Hepatocyte (in vitro differentiated cells): ENCODE measurements at regions not wholly inside any gene's neighbourhood (a gene's known extent, or its start where the extent isn't known, plus 50 kb on each side); places are given as distances from the start of the nearest gene placed in this dataset.

Experiments used
- DNase-seq: peaks from one replicate; pipeline ENCODE4 v3.0.0-alpha.2; 2016; ENCODE audit warnings: low spot score
- H2AFZ ChIP-seq: fragments of 200-600 bp; sonication (generic); 2 replicates; pipeline ENCODE4 v1.6.0; 2016; ENCODE audit warnings: antibody characterized with exemption, mild to moderate bottlenecking
- H3K27ac ChIP-seq: fragments of 200-600 bp; sonication (generic); 2 replicates; pipeline ENCODE4 v1.5.1; 2016; ENCODE audit warnings: mild to moderate bottlenecking
- H3K27me3 ChIP-seq: fragments of 200-600 bp; sonication (generic); 2 replicates; pipeline ENCODE4 v1.6.1; 2016
- H3K36me3 ChIP-seq: fragments of 200-600 bp; sonication (generic); replicated peaks from 2 replicates; pipeline ENCODE4 v1.5.1; 2016; ENCODE audit warnings: low read depth; ENCODE audit not compliant: insufficient read depth
- H3K4me1 ChIP-seq: fragments of 200-600 bp; sonication (generic); 2 replicates; pipeline ENCODE4 v1.5.1; 2016; ENCODE audit warnings: mild to moderate bottlenecking, moderate library complexity; ENCODE audit not compliant: insufficient read depth
- H3K4me2 ChIP-seq: fragments of 200-600 bp; sonication (generic); 2 replicates; pipeline ENCODE4 v1.6.0; 2016
- H3K4me3 ChIP-seq: fragments of 200-600 bp; sonication (generic); 2 replicates; pipeline ENCODE4 v1.5.1; 2016; ENCODE audit warnings: mild to moderate bottlenecking
- H3K79me2 ChIP-seq: fragments of 200-600 bp; sonication (generic); 2 replicates; pipeline ENCODE4 v1.6.0; 2017; ENCODE audit warnings: mild to moderate bottlenecking
- H3K9me2 ChIP-seq: fragments of 200-600 bp; sonication (generic); replicated peaks from 2 replicates; pipeline ENCODE4 v1.6.0; 2017; ENCODE audit warnings: mild to moderate bottlenecking; ENCODE audit not compliant: insufficient read depth
- H3K9me3 ChIP-seq: fragments of 200-600 bp; sonication (generic); 2 replicates; pipeline ENCODE4 v1.5.1; 2016; ENCODE audit warnings: low read depth, mild to moderate bottlenecking
- H4K20me1 ChIP-seq: fragments of 200-600 bp; sonication (generic); 2 replicates; pipeline ENCODE4 v1.6.0; 2016; ENCODE audit warnings: mild to moderate bottlenecking; ENCODE audit not compliant: insufficient read depth, poor library complexity, severe bottlenecking
- CTCF ChIP-seq: fragments of 200-600 bp; sonication (generic); IDR thresholded peaks from 2 replicates; pipeline ENCODE4 v1.5.1; 2016; ENCODE audit warnings: antibody characterized with exemption, mild to moderate bottlenecking; ENCODE audit not compliant: poor library complexity
- EZH2 ChIP-seq: fragments of 200-600 bp; sonication (generic); IDR thresholded peaks from 2 replicates; pipeline ENCODE4 v1.6.1; 2016; ENCODE audit warnings: antibody characterized with exemption, mild to moderate bottlenecking, borderline replicate concordance
- EZH2phosphoT487 ChIP-seq: fragments of 200-600 bp; sonication (generic); IDR thresholded peaks from one replicate; pipeline ENCODE4 v1.6.1; 2018; ENCODE audit warnings: antibody characterized with exemption, mild to moderate bottlenecking, low read depth, moderate library complexity; ENCODE audit not compliant: unreplicated experiment, severe bottlenecking
- WGBS: methylation state at CpG from one replicate; pipeline ENCODE4 v1.1.6; 2016; ENCODE audit warnings: low lambda C conversion rate; ENCODE audit errors: missing lambda C conversion rate; 5-methylcytosine and 5-hydroxymethylcytosine counted together

- no peaks in the 10 kb centered on the region for H3K36me3 ChIP-seq
- H3K4me1 ChIP-seq = no peaks in the 10 kb centered on the region
- no peaks in the 10 kb centered on the region for H3K9me3 ChIP-seq
- no peak overlapping the region for H3K4me3 ChIP-seq
- TF ChIP-seq CTCF (no peak), EZH2 (no peak), EZH2phosphoT487 (no peak)
- no peak overlapping the region for H3K4me2 ChIP-seq
- no peaks in the 10 kb centered on the region for H4K20me1 ChIP-seq
- DNase-seq = no peak
- no peak overlapping the region for H2AFZ ChIP-seq
- no peaks in the 10 kb centered on the region for H3K27me3 ChIP-seq
- H3K27ac ChIP-seq = no peak overlapping the region
- H3K79me2 ChIP-seq = no peaks in the 10 kb centered on the region
- H3K9me2 ChIP-seq = no peaks in the 10 kb centered on the region
- WGBS = 78% methylated on average over 3 of the region's 3 CpGs
Observed at GRCh38 chr2:155703048-155703447, 629.5 kb downstream of the NR4A2 start.

DNA sequence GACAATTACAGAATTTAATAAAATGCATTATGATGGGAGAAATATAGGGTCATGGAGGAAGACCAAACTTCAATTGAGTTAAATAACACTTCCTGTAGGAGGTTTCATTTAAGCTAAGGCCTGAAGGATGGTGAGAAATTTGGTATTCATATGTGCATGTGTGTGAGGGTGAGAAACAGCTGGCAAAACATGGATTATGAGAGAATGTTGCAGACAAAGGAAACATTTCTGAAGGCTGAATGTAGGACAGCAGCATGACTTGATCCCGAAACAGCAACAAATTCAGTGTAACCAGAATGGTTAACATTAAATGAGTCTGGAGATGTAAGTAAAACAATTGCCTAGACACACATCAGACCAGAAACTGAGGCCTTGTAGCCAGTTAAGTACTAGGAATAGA lies 630.8 kb downstream of the NR4A2 start:
- Histone ChIP-seq H3K9me3 (no peaks in the 10 kb centered on the region), H3K4me2 (no peak overlapping the region), H3K9me2 (no peaks in the 10 kb centered on the region), H3K36me3 (no peaks in the 10 kb centered on the region), H3K4me1 (no peaks in the 10 kb centered on the region), H4K20me1 (no peaks in the 10 kb centered on the region), H2AFZ (no peak overlapping the region), H3K4me3 (no peak overlapping the region), H3K27me3 (no peaks in the 10 kb centered on the region), H3K27ac (no peak overlapping the region), H3K79me2 (no peaks in the 10 kb centered on the region)
- WGBS = 95% methylated on average over 1 of the region's 1 CpG
- TF ChIP-seq EZH2phosphoT487 (no peak), EZH2 (no peak), CTCF (no peak)
- no peak for DNase-seq

- Histone ChIP-seq H3K4me2 (no peak overlapping the region), H3K79me2 (no peaks in the 10 kb centered on the region), H2AFZ (no peak overlapping the region), H3K9me3 (no peaks in the 10 kb centered on the region), H3K9me2 (no peaks in the 10 kb centered on the region), H3K4me1 (no peaks in the 10 kb centered on the region), H4K20me1 (no peaks in the 10 kb centered on the region), H3K27ac (no peak overlapping the region), H3K36me3 (no peaks in the 10 kb centered on the region), H3K4me3 (no peak overlapping the region), H3K27me3 (no peaks in the 10 kb centered on the region)
- no peak for DNase-seq
- 87% methylated on average over 2 of the region's 2 CpGs for WGBS
- TF ChIP-seq EZH2 (no peak), EZH2phosphoT487 (no peak), CTCF (no peak)
Observed at GRCh38 chr2:155696571-155696970, 636.0 kb downstream of the NR4A2 start.

GRCh38 chr2:155695505-155695904 lies 637.0 kb downstream of the NR4A2 start:
- no peaks in the 10 kb centered on the region for H3K27me3 ChIP-seq
- H3K9me3 ChIP-seq = no peaks in the 10 kb centered on the region
- H3K4me1 ChIP-seq = no peaks in the 10 kb centered on the region
- H3K36me3 ChIP-seq = no peaks in the 10 kb centered on the region
- H3K4me2 ChIP-seq = no peak overlapping the region
- H3K9me2 ChIP-seq = no peaks in the 10 kb centered on the region
- no peak for DNase-seq
- H3K4me3 ChIP-seq = no peak overlapping the region
- H4K20me1 ChIP-seq = no peaks in the 10 kb centered on the region
- H3K79me2 ChIP-seq = no peaks in the 10 kb centered on the region
- H2AFZ ChIP-seq = no peak overlapping the region
- H3K27ac ChIP-seq = no peak overlapping the region
- no peak for TF ChIP-seq EZH2
- no peak for TF ChIP-seq EZH2phosphoT487
- no peak for TF ChIP-seq CTCF
- WGBS = 89% methylated on average over 2 of the region's 2 CpGs
